ENCODE measurements at regions not wholly inside any gene's neighbourhood (a gene's known extent, or its start where the extent isn't known, plus 50 kb on each side); places are given as distances from the start of the nearest gene placed in this dataset.

DNA sequence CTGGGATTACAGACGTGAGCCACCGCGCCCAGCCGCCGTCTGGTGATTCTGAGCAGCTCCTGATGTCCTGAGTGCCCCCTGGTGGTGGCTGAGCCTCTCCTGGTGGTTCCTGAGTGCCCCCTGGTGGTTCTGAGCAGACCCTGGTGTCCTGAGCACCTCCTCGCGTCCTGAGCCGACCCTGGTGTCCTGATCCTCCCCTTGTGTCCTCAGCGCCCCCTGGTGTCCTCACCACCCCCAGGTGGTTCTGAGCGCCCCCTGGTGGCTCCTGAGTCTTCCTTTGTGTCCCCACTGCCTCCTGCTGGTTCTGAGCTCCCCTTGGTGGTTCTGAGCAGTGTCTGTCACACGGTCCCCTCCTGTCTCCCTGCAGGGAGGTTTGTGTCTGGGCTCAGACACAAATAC, 1304.9 kb downstream of the TMEM121 start:
- DNase-seq = no peak

DNA sequence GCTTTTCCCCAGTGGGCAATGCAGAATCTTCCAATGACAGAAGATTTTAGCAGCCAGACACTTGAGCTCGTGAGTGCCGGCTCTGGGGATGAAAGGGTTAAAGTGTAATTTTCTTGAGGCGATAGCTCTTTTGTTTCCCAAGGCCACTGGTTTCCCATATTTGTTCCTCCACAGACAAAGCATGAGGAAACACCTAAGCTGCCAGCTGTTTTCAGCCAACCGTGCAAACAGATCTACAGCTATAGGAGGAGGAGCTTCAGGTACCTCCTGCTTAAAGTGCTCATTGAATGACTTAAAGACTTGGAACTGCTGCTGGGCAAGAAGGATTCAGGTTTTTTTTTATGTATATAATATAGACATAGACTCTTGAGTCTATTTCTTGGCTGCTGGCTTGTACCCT, 1311.5 kb downstream of the TMEM121 start:
- DNase-seq = no peak

DNA sequence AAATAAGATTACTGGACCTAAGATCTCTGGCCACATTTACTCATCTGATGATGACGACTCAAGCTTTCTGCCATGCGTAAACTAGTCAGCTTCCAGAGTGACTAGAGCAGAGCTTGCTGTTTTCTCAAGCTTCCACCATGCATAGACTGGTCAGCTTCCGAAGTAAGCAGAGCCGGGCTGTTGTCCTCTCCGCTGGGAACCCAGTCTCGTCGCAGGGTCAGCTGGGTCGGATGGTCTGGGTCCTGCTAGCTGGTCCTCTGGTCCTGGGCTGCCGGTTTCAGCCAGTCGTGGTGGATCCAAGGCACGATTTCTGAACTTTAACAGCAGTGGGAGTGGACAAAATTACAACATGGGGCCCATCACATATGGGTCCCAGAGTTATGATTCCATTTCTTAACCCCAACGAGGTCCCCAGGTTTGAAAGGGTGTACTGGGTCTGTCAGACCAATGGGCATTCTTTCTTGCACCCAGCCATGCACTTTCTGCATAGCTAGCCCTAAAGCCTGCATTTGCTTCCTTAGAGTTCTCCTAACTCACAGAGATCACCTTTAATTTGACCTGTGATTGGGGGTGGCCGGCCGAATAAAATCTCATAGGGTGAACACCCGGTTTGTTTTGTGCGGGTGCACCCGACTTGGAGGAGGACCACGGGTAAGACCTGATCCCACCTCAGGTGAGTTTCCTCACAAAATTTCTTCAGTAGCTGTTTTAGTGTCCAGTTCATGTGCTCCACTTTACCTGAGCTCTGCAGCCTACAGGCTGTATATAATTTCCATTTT, 1312.8 kb downstream of the TMEM121 start:
- DNase-seq = no peak

DNA sequence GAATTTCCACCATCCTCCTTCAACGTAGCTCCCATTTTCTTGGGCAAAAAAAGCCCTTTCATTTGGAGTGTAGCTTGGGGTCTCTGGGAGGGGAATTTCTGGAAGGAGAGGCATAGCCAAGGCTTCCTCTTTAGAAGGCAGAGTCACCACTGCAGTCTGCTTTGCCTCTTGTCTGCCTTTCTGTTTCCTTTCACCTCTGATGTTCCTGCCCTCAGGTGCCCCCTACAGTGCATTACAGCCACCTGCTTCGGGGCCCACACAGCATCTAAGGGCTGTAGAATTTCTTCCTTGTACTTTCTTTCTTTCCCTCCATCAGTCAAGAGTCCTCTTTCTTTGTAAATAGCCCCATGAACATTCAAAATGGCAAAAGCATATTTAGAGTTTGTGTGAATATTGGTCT, 1313.9 kb downstream of the TMEM121 start:
- DNase-seq = no peak

DNA sequence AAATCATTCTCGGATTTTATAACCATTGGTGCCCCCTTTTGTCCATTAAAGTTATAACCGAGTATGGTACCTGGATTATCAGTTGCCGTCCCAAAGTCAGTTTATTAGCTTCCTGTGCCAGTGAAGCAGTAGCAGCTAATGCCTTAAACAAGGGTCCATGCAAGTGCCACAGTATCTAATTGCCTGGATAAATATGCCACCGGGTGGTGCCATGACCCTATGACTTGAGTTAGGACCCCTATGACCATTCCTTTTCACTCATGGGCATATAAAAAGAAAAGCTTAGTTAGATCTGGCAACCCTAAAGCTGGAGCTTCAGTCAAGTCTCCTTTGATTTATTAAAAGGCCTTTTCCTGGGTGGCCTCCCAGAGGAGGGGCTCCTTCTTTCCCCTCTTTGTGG, 1314.6 kb downstream of the TMEM121 start:
- DNase-seq = no peak

DNA sequence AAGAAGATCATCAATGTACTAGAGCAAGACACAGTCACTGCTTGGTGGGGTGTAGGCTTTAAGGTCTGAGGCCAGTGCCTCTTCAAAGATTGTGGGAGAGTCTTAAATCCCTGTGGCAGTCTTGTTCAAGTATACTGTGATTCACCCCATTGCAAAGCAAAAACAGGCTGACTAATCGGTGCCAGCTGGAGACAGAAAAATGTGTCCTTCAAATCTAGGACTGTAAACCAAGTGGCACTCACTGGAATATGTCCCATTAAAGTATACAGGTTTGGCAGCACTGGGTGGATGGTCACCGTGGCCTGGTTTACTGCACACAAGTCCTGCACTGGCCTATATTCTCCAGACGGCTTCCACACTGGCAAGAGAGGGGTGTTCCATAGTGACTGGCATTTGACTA, 1315.3 kb downstream of the TMEM121 start:
- DNase-seq = no peak

DNA sequence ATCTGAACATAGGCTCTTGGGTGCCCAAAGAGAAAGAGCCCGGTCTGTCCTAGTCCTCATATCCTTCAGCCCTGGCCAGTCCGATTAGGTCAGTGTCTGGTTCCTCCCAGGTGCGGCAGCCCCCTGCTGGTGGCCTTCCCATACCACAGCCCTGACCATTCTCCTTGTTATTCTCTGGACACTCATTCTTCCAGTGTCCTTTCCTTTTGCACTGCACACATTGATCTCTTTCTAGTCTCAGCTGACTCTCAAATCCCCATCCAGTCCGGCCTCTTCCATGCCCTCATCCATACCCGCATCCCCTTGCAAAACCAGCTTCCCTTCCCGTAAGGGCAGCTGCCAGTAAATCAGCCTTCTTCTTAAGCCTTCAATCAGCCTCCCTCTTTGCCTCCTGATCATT, 1316.3 kb downstream of the TMEM121 start:
- DNase-seq = no peak

DNA sequence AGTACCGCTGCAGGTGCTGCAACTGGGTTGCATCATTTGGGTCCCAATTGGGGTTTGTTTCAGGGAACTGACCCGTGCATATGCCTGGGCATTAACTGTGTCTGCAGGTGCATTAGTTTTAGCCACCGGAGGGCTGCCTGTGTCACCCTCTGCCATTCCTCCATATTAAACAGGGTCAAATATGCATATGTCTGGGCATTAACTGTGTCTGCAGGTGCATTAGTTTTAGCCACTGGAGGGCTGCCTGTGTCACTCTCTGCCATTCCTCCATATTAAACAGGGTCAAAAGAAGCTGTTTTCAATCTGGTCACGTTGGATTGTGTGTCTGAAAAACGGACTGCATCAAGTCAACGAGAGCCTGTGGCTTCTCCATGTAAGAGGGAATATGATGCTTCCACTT, 1317.0 kb downstream of the TMEM121 start:
- no peak for DNase-seq

DNA sequence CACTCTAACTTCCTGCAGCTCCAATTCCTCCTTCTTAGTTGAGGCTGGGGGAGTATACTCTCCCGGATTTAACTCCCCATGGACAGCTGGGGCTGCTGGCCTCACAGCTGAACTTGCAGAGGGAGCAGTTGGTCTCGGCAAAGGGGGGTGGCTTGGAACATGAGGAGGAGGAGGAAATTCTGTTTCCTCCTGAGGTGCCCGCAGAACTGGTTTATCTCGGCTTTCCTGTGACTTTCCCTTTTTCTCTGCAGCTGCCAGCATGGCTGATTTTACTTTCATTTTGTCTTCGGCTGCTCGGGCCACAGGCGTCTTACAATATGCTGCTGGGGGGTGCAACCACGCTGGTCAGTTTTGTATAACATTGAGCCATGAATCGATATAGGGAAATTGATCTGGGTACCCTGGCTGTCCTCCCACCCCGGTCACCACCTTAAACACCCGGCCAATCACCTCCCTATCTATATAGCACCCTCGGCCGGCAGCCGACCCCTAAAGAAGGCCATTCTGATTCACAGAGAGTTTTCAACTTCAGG, 1317.6 kb downstream of the TMEM121 start:
- no peak for DNase-seq

DNA sequence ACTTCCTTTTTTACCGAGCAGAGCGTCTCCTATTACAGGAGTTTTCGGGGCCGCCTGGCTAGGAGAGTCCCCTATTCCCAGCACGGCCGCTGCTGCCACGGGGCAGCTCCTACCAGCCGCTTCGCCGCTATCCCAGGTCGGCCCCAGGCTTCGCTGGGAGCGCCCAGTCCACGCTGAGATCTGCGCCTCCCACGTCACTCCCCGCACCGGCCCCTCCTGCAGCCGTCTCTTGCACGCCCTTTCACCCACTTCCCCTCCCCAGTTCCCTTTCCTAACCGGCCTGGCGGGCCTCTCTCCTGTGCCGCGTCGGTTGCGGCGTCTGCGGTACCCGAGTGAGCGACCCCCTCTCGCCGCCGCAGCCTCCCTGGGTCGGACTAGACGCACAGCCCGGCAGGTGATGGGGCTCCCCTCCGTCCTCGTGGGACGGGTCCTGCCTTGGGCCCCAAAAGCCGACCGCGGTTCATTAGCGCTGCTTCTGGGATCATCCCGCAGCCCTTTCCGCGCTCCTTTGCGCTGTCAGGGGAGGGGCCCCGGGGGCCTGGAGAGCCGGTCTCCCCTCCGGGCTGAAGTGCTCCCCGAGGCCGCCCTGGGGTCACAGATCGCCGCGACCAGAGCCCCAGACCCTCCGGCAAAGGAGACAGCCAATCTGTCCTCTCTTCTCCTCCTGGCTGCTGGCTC, 1318.4 kb downstream of the TMEM121 start:
- no peak for DNase-seq

DNA sequence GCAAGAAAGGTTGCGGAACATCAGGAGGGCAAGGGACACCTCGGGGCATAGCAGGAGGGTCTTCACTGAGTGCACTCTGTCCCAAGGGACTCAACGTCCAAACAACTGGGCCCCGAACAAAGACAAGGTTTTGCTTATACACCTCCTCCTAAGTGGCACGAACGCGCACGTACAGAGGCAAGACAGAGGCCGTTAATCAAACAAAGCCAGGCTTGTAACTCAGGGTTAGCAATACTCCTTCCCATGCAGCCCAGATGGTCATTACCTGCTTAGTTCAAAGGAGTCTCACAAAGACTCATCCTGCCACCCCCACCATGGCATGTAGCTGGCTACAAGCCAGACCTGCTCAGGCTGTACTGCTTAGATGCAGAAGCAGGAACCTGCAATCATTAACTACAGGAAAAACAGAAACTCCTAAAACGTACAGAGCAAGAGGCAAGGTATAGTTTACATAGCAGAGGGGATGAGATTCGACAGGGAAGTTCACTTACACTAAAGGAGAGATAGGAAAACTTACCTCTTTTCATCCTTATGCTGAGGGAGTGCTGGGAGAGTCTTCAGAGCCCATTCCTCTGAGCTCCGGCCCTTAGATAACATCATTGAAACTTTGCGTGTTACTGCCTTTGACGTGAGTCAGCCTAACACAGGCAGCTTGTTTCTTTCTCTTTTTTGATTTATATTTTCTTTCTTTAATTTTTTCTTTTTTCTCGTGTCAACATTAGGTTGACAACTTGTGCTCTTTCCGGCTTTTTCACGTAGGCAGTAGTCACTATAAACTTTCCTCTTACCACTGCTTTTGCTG, 1319.1 kb downstream of the TMEM121 start:
- no peak for DNase-seq

DNA sequence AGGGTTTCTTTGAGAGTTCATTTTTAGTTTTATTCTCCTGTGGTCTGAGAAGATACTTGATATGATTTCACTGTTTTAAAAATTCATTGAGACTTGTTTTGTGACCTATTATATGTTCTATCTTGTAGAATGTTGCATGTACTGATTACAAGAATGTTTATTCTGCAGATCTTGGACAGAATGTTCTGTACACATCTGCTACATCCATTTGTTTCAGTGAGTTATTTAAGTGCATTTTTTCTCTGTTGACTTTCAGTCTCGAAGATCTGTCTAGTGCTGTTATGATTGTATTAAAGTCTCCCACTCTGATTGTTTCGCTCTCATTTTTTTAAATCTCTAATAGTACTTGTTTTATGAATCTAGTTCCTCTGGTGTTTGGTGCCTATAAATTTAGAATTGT, 1319.8 kb downstream of the TMEM121 start:
- no peak for DNase-seq

DNA sequence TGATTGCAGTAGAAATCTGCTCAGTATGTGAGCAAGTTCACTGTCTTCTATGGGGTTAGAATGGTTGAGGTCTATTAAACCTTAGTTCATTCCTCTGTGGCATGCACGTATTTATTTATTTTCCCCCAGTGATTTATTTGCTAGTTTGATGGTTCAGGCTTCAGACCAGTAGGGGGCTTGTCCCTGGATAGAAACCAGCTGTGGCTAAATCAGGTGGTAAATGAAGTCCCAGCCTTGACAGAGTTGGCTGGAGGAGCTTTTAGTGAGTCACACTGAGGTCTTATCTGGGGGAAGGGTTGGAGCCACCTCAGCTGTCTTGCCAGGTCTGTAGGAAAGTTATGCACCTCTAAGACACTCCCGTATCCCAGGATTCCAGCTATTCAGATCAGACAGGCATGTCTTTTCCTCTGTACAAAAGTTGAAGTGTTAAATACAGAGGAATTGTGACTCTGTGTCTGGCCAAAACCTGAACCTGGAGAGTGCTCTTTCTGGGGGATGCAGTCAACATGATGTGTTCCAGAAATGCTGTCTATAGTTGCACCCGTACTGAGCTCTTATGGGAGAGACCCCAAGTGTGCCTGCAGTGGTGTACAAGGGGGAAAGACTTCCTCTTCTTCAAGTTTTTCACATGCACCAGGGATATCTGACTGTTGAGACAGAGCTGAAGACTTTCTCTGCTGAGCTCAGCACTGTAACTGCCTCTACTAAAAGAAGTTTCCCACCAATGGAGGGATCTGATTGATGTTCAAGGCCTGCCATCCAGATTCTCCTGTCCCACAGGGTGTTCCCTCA, 1322.1 kb downstream of the TMEM121 start:
- no peak for DNase-seq

DNA sequence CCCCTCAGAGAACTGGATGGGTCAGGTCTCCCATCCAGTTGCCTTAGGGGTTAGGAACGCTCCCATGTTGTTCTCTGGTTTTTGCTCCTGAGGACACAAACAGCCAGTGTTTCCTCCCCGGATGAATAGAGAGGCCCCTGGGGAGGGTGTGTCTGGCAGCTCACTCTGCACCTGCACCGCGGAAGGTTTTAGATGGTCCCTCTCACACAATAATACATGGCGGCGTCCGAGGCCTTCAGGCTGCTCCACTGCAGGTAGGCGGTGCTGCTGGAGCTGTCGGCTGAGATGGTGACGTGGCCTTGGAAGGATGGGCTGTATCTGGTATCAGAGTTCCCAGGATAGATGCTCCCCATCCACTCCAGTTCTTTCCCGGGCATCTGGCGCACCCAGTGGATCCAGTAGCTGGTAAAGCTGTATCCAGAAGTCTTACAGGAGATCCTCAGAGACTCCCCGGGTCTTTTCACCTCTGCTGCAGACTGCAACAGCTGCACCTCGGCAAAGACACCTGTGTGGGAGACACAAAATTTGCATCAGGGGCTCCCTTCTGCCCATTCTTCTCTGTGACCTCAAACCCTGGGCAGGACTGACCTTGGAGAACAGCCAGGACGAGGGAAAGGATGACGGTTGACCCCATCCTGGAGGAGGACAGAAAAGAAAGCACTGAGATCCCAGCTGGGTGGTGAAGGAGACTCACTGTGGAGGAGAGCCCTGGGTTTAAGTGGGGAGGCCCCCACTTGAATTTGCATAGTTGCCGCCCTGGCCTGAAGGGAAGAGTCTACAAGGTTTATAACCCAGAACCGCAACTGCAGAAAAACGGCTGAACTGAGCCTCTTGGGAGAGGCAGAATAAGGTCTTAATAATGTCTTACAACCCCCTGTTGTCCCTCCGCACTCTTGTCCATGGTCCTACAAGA, 1324.8 kb downstream of the TMEM121 start:
- no peak for DNase-seq

DNA sequence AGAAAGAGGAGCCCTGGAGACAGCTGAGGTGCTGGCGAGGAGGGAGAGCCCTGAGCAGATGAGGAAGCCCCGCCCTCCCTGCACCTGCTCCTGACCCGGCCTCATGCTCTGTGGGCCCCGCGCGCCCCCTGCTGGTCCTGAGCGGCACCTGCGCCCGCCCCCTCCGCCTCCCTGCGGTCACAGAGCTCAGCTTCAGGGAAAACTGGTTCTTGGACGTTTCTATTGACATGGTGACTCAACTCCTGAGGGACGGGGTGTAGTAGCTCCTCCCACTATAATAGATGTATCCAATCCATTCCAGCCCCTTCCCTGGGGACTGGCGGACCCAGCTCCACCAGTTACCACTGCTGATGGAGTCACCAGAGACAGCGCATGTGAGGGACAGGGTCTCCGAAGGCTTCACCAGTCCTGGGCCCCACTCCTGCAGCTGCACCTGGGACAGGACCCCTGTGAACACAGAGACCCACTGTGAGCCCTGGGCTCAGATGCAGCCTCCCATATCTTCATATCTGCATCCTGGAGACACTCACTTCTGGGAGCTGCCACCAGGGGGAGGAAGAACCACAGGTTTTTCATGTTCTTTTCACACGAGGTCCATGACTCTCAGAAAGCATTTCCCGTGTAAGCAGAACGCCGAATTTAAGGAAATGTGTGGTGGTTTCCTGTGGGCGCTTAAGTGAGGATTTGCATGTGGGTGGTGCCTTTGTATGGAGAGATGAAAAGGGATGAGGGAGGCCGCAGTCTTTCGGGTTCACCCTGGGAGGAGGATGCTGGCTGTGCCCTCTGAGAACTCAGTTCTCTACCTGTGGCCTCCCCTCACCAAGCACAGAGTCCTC, 1346.4 kb downstream of the TMEM121 start:
- no peak for DNase-seq

DNA sequence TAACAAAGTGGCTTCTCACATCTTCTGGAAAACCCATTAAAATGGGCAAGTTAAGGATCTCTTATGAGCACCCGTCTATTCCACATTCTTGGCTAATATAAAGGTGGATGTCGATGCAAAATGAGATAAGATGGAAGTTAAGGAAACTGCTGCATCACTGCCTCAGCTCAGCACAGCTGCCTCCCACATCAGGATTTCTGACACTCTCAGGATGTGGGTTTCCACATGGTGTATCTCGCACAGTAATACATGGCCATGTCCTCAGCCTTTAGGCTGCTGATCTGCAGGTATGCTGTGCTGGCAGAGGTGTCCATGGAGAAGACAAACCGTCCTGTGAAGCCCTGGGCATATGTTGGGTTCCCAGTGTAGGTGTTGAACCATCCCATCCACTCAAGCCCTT, 1348.0 kb downstream of the TMEM121 start:
- no peak for DNase-seq

DNA sequence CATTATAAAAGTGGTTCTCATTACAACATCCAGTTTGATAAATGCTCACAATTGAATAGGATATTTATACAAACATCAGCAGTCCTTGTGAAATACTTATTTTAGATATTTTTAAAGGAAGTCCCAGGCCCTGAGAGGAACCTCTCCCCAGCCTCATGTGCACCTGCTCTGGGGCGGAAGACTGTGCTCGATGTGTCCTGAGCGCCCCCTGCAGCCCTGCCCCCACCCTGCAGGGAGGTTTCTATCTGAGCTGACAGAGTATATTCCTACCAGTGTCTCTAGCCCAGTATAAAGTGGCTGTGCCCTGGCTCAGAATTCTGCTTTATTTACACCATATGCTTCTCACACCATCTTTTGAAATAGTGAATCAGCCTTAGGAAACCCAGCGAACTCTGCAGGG, 1349.1 kb downstream of the TMEM121 start:
- no peak for DNase-seq

DNA sequence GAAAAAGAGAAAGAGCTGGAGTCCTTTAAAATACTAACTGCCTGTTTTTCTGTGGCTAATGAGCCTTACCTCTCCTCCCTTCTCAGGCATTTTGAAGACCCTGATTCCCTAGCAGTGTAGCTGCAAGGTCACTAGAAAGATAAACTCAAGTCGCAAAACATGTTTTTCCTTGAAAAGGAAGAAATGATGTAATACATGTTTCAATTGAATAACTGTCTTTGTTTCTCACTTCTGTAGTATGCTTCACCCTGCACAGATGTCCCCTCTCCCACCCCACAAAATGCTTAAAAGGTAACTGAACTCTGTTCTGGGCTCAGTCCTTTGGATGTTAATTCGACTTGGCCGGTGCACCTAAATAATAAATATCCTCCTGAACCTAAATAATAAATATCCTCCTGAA, 1350.3 kb downstream of the TMEM121 start:
- DNase-seq = no peak

DNA sequence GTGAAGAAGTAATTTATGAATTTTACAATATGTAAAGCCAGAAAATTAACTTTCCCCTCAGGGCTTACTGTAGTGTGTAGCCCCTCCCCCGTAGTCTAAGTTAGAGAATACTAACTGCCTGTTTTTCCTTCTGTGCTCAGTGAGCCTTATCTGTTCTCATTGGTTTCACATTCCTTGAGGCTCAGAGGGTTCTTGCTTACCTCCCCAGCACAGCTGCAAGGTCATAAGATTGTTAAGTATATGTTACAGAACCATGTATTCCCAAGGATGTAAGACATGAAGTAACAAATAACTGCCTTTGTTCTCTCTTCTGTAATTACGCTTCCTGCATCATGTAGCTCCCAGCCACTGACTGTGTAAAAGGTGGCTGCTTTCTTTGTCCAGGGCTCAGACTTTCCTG, 1351.1 kb downstream of the TMEM121 start:
- no peak for DNase-seq

DNA sequence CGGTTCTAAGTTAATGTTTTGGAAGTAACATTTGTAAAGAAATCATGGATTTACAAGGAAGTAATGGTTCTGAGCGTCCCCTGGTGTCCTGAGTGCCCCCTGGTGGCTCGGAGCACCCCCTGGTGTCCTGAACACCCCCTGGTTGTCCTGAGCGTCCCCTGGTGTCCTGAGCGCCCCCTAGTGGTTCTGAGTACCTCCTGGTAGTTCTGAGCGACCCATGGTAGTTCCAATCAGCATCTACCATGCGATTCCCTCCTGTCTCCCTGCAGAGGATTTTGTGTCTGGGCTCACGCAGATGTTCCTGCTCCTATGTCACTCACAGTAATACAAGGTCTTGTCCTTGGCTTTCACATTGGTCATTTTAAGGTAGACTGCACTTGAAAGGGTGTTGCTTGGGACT, 1352.9 kb downstream of the TMEM121 start:
- DNase-seq = no peak

DNA sequence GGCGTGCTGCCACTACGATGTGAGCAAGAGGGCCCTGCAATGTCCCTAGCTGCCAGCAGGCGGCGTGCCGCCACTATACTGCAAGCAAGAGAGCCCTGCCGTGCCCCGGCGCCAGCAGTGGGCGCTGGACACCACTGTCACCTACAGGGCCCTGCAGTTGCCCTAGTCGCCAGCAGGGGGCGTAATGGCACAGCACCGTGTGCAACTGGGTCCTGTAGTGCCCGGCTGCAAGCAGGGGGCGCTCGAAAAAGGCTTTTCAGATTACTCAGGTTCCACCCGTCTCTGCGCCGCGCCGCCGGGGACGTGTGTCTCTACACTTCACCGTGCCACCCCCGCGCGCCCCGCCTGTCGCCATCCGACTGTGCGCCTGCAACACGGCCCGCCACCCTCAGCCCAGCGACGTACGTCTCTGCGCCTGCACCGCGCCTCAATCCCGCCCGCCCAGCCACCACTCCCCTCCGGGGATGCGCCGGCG, 1356.9 kb downstream of the TMEM121 start:
- DNase-seq = no peak
